ENCODE measurements at regions not wholly inside any gene's neighbourhood (a gene's known extent, or its start where the extent isn't known, plus 50 kb on each side); places are given as distances from the start of the nearest gene placed in this dataset.

GRCh38 chr2:177338177-177338721, 54.3 kb upstream of the AGPS start:
- TF ChIP-seq CTCF (IDR thresholded peaks at IDR 0.05) (no peak), REST (IDR thresholded peaks at IDR 0.05; ENCODE audit: insufficient read depth in 1 of 2, low read depth in 2 of 2, low read length in 1 of 2) (no peak), POLR2AphosphoS5 (IDR thresholded peaks at IDR 0.05; ENCODE audit: low read depth, low read length) (no peak), SIN3A (IDR thresholded peaks at IDR 0.05; ENCODE audit: borderline replicate concordance, insufficient read depth, low read depth, low read length) (no peak)
